NCI-H345 treated with DMSO at 0.1 percent for 48 hours (cell line): ENCODE measurements at regions not wholly inside any gene's neighbourhood (a gene's known extent, or its start where the extent isn't known, plus 50 kb on each side); places are given as distances from the start of the nearest gene placed in this dataset.
"Not testable (repeated sequence)": the region's sequence is repeated elsewhere in the genome, so short reads cannot be mapped to it uniquely, and the experiment has no call there.

Experiments used
- DNase-seq: peaks from one replicate; lab custom pipeline; 2025; ENCODE audit not compliant: unreplicated experiment; lab: John Stamatoyannopoulos, UW

DNA sequence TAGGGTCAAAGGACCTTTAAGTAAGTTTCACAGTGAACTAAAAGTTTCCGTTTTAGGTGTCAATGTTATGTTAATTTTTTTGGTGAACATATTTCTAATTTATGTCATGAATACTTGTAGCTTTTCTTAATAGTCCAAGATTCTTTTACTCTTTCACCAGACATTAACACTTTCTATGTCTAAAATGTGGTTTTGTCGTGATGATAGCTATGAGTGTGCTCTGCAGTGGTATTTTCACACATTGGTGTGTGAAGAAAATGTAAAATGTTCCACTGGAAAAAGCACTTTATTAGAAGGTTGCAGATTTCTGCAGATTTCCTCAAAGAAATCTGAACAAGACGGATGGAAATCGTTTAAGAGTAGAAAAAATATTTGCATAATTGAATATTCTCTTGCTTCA, 561.0 kb upstream of the ANKRD30A start:
- no peak for DNase-seq

DNA sequence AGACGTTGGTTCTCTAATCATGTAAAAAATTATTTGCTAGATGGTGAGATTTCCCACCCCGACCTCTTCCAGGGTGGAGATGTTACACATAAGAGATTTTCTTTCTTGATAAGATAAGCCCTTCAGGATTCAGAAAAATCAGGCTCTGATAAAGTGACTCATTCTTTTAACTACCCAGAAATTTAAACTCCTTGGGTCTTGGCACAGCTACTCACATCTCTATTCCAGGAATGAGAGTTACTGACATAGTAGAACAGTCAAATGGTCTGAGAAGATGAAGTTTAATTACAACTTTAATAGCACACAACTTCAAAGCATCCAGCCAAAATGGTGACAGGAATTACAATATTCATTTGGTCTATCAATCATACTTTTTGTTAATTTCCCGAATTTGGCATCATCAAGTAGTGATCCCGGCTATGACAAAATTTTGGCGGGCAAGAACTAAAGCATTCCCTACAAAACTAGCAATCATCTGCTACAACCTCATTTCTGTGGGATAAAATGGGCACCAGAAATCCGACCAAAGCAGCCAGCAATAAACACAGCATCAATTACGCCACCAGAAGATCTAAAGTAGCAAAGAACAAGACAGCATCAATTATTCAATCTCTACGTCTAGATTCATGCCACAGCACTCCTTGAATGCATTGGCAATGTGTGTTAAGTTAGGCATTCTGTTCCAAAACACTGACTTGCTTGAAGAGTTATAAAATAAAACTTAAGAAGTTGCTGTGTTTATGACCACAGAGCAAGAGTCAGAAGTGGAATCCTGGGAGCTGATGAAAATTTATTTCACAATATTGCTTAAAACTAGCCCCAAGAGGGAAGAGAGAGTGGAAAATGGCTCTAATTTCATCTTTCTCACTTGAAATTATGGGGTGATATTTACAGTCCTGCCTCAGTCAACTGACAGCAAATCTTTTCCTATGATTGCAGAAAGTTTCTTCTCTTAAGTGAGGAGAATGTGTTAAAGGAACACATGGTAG, 565.7 kb upstream of the ANKRD30A start:
- DNase-seq, result no peak

DNA sequence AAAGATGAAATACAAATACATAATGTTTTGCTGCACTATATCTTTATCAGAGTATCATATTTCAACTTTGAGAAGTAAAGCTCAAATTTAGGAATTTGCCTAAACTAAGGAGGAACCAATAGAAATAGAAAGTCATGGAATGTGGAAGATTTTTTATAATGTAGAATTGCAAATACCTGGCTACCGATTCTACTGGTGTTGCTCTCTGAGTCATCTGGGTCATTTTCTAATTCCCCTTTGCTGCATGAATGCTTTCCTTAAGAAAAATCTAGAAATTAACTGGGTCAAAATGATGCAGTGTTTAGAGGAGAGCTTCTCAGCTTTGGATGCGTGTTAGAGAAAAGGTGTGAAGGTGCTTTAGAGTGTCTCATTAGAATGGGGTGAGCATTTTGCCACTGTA, 568.9 kb upstream of the ANKRD30A start:
- no peak for DNase-seq

DNA sequence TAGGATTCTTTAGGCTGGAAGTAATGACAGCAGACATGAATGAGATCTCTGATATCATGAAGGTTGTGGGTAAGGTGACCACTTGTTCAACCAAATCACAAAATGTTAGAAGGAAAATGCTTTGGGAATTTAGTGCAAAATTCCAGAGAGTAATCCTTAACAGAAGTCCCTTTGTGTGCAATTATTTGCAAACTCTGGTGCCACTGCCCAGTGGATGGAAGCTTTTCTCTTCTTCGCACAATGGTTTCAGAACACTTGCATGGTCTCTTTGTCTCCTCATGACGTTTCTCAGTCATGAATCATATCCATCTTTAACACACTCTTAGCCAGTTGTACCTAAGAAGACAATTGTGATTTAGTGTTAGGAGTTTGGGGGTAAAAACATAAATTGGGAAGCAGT, 570.4 kb upstream of the ANKRD30A start:
- DNase-seq, result no peak

DNA sequence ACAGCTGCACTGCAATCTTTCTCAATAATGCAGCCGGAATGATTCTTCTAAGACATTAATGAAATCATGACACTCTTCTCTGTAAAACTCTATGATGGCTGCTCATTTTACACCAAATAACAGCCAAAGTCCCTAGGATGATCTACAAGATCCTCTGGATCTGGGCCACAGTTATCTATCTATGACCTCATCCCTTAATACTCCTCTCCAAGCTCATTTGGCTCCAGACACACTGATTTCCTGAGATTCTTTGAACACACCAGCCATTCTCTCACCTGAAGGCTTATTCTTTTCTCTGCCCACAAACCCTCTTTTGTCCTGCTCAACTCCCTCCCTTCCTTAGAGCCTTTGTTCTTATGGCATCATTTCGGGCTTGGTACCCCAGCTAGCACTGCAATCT, 577.4 kb upstream of the ANKRD30A start:
- DNase-seq, result no peak

DNA sequence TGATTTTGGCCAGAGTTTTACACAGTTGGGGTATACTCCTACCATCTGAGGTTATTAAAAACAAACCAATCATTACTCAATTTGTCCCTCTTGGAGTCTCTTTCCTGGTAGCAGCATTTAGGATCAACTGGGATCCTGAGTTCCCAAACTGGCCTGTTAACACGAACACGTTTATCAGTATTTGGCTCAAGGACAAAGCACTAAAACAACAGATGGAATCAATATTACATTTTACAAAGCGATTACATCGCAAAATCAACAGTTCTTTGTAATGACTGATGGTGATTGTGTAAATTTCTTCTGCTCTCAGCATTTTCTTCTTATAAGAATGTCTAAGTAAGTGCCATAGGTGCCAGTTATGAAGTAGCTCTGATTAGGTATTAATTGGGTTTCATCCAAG, 582.9 kb upstream of the ANKRD30A start:
- no peak for DNase-seq

DNA sequence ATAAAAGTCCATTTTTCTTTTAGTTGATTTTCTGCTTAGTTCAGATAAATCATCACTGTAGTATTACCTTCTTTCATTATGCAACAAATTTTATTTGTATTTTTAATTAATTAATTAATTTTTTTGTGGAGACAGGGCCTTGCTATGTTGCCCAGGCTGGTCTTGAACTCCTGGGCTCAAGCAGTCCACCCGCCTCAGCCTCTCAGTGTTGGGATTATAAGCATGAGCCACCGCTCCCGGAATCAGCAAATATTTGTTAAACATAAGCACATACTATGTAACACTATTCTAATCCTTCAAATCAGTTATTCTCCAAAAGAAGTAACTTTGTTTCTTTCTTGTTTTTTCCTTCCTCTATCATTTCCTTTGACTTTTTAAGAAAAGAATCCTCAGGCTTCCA, 584.8 kb upstream of the ANKRD30A start:
- no peak for DNase-seq

DNA sequence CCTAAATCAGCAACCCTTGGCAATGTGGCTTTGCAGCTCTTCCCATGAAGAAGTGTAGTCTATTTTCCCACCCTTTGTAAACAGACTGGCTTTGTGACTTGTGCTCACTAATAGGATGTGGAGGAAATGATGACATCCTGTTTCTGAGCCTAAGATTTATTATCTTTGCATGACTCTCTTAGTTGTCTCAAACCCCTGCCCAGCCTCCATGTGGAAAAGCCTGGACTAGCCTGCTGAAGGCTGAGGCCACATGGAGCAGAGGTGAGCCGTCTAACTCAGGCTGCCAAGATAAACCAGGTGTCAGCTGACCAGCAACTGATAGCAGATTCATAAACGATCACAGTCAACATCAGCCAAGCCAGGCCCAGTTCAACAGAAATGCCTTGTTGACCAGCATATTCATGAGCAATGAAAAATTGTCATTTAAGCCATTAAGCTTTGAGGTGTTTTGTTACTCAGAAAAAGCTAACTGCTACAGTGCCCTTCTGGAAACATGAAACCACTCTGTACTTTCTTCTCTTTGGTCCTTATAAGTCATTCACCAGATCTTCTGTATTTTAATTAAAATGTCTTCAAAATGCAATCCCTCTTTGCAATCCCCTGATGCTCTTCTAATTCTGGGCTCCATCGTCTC, 586.3 kb upstream of the ANKRD30A start:
- DNase-seq, result no peak

DNA sequence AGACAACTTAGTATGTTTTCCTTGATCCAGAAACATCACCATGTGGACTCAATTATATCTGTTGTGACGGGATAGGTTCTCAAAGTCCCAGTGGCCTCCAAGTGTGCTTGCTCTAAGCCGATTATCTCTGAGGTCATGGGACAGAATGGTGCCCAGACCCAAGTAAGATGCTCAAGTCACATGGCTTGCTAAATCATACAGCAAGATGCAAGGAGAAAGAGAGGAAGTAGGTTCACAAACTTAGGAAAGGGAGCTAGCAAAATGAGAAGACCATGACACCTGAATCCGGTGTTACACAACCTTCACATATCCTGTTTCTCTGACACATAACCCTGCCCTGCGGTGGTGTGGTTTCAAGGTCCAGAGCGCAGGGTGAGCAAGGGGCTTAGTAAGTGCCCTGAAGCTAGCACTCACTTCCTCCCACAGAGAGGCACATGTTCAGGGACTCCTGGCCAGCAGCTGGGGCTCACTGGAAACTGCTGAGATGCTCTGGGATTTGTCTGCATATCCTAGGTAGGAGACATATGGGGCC, 590.9 kb upstream of the ANKRD30A start:
- DNase-seq, result no peak

DNA sequence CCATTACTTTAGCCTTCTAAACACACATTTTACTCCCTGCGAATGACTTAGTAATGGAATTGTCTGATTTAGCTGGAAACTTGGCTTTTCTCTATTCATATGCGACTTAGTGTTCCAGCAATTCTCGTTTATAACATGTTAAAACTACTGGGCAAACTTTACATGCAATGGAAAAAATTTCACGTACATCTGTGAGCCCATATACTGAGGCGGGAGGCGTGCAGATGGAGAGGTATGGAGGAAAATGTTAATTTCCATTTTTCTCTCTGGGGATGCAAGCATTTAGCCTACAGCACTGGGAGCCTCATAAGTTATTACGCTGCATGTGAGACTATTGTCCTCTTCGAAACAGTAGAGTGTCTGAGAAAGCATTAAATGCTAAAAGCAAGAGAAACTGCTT, 591.5 kb upstream of the ANKRD30A start:
- DNase-seq, result no peak

DNA sequence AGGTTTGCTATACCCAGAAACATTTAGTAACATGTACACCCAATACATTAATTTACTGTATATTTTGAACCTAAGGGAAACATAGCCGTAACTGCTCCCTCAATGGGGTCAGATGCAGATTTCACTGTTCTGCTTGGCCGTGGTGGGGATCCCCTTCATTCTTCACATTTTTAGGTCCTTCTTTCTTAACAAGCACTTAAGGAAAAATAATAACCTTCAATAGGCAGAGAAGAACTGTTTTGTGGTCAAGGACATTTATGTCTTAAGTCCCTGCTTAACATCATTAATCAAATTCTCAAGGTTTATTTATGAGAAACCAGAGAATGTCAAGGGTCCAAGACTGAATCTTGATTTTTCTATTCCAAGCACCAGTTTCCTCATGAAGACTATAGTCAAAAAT, 592.1 kb upstream of the ANKRD30A start:
- DNase-seq, result no peak

DNA sequence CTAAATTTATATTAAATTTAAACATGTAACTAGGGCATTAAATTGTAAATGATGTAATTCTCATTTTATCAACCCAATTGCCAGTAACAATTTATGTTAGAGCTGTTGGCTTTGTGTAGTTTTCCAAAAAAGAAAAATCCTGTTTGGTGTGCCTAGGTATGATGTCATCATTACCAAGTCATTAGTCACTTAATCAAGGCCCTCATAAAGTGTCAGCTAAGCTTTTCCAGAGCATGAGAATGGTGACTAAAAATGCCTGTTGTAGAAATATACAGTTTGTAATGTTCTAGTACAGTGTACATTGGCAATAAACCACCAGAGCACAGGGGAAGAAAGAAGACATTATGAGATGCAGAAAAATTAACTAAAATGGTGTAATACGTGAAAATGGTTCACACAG, 593.8 kb upstream of the ANKRD30A start:
- DNase-seq, result no peak

DNA sequence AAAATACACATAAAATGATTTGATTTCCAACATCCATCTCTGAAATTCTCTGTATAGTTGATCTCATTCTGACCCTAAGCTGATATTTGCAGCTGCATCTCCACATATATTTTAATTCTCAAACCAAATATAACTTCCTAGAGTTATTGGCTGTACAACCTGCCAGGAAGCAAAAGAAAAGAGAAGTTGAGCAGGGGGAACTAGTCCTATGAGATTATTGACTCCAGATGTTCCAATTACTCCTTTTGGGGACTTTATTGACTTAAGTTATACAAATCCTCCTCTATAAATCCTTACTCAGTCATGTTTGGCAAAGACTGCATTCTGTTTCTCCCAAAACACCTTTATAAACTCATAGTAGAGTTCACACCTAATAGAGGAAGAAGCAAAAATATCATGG, 599.4 kb upstream of the ANKRD30A start:
- no peak for DNase-seq

DNA sequence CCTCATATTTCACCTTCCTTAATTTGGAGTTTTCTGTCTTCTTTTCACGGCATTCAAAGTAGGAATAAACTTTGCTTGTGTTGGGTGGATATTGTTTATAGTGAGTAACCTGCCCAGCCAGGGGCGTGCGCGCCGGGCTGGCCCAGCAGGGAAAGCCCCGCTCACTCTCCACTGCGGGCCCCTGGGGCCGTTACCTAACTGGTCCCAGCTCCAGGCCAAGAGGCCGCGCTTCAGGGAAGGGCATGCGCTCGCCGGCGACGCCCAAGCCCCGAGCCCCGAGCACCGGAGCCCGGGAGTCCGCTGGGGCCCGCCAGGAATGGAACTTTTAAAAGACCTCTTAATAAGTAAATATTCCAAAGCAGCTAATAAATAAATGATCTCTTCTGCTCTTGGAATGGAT, 601.3 kb upstream of the ANKRD30A start:
- not testable (repeated sequence) for DNase-seq

DNA sequence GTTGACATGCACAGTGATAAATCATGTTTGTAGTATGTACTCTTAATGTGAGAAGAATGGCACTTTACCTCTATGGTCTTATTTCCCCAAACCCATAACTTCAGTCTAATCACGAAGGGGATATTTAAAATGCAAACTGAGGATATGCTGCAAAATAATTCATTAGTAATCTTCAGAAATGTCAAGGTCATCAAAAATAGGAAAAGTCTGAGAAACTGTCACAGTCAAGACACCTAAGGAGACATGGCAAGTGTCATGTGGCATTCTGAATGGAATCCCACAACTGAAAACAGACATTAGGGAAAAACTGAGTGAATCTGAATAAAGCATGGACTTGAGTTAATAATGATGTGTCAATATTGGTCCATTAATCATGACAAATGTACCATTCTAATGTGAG, 605.5 kb upstream of the ANKRD30A start:
- no peak for DNase-seq

DNA sequence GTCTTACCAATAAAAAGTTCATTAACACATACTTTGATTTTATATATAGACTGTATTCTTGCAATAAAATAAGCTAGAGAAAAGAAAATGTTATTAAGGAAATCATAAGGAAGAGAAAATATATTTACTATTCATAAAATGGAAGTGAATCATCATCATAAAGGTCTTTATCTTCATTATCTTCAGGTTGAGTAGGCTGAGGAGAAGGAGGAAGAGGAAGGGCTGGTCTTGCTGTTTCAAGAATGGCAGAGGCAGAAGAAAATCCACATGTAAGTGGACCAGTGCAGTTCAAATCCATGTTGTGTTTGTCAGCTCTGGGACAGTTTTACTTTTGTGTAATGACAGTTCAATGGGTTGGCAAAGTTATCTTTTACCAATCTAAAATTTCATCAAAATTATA, 609.1 kb upstream of the ANKRD30A start:
- no peak for DNase-seq

DNA sequence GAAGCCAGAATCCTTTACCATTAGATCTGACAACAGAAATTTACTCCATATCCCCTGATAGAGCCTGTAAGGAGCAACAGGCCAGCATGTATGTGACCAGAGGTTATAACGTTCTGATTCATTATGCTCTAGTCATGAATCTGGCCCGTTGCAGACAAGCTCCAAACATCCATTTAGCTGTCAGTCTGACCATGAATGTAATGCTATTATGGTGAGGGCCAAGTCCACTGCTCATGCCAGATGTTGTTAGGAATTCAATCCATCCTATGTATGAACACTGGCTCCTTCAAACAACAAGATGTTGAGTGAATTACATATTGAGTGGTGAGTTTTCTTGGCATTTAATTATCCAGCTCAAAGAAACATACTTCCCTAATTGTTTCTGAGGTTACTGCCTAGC, 610.1 kb upstream of the ANKRD30A start:
- no peak for DNase-seq

DNA sequence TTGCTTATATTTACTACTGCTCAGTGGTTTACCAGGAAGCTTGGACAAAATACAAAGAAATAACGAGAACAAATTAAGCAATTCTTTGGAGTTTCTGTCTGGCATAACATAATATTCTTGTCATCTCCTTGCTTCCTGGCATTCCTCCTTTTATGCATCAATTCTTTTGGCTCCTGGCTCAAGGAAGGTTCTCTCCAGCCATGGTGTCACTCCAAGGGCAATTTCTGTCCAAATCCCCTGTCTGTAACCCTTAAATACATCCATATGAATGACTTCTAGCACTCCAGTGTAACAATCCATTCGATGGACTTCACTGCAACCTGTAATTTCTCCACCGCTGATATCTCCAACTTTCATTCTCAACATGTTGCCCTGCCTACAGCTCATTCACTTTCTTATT, 617.7 kb upstream of the ANKRD30A start:
- DNase-seq, result no peak

DNA sequence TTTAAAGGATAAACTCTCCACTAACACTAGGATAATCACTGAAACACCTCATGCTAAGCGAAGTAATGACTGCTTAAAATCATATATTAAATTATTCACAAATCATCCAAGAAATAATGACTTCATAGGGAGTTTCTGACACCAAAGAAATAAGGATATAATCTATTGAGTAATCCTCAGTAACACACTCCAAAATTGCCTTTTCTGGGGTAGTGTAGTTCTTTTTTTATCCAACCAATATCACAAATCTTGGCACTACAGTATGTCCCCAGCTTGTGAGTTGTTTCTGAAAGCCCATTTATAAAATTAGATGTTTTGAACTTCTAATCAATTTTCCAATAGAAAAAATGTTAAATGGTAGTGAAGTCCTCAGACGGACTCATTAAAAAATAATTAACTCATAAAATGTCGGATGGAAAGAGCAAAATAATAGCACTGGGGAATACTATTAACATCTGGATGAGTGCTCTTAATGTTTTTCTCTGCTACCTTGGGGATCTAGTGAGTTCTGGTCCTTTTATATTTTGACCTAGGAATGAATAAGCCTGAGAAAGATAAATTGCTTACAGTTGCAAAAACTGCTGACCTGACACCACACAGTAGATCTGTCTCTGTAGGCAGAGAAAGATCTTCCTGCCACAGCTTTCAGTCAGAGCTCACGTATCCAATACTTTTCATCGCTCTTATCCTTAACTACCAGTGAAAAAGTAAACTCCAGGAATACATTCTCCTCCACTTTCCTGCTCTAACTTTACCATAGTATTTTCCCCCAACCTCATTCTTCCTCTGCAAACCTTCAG, 618.5 kb upstream of the ANKRD30A start:
- no peak for DNase-seq

DNA sequence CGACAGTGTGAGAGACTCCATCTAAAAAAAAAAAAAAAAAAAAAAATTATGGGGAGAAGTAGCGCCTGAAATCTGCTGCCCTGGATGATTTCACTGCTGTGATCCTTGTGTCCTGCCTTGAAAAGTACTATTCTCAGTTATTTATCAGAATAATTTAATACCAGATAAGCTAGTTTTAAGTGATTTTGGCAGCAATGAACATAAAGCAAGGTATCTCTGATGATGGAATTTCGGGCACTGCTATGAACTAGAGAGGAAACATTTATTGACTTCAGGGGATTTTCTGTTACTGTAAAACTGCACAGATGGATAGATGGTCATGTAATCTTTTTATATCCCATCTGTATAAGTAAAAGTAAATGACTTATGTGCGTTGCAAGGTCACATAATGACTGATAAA, 619.1 kb upstream of the ANKRD30A start:
- DNase-seq, result no peak

DNA sequence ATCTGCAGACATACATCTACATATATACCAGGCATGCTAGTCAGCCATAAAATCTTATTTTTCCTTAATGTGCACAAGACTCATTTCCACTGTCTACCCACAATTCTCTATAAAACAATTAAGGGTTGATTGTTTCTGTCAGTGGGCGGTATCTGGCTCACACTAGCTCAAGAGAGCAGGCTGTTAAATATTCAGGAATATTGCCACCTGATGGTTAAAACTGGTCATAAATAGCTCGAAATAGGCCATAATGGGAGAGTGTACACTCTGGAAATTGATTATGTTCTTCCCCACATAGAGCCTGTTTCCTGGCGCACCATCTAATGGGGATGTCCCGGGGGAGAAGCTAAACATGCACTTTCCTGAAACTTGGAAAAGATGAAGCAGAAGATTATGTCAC, 620.6 kb upstream of the ANKRD30A start:
- DNase-seq, result no peak
